ENCODE measurements at regions not wholly inside any gene's neighbourhood (a gene's known extent, or its start where the extent isn't known, plus 50 kb on each side); places are given as distances from the start of the nearest gene placed in this dataset.

- TF ChIP-seq ESRRG (CRISPR knock-in tag; IDR thresholded peaks at IDR 0.05): no peak
- no peak for TF ChIP-seq RARB (CRISPR knock-in tag; IDR thresholded peaks at IDR 0.05)
- no peak for TF ChIP-seq ZC3H10 (CRISPR knock-in tag; IDR thresholded peaks at IDR 0.05)
Measured at GRCh38 chr6:25137480-25137879, 141.7 kb upstream of the CARMIL1 start.

Measured in SK-N-SH treated with all-trans-retinoic acid at 6 μM for 48 hours (cell line).